Lung (tissue), 11 donors: ENCODE measurements at regions not wholly inside any gene's neighbourhood (a gene's known extent, or its start where the extent isn't known, plus 50 kb on each side); places are given as distances from the start of the nearest gene placed in this dataset.
"Not testable (repeated sequence)": the region's sequence is repeated elsewhere in the genome, so short reads cannot be mapped to it uniquely, and the experiment has no call there.

Experiments
- ATAC-seq: fragments of 200-7000 bp; cut with Tn5 transposase; one replicate; pipeline ENCODE4 v1.9.1; 2020; ENCODE audit warnings: moderate number of reproducible peaks; ENCODE audit not compliant: insufficient read depth, low FRiP score
- DNase-seq, 3 donors: peaks; one replicate each; pipeline ENCODE4 v3.0.0-alpha.2; 2013 to 2017
- H3K27ac ChIP-seq, 2 donors: one replicate each; pipeline ENCODE4 v1.5.1; 2013; ENCODE audit warnings: mild to moderate bottlenecking in 2 of 2, moderate library complexity in 2 of 2, control low read depth in 1 of 2, inconsistent platforms in 1 of 2, low read depth in 1 of 2, low read length in 1 of 2
- H3K27me3 ChIP-seq, 3 donors: one replicate each; pipeline ENCODE4 v1.5.1; 2013; ENCODE audit warnings: low read length in 2 of 3; ENCODE audit not compliant: control insufficient read depth in 3 of 3, insufficient read depth in 3 of 3
- H3K36me3 ChIP-seq, 4 donors: one replicate each; pipeline ENCODE4 v1.5.1; 2013; ENCODE audit warnings: low read length in 4 of 4, mild to moderate bottlenecking in 1 of 4, moderate library complexity in 1 of 4; ENCODE audit not compliant: control insufficient read depth in 4 of 4, insufficient read depth in 4 of 4
- H3K4me1 ChIP-seq, 5 donors: one replicate each; pipeline ENCODE4 v1.5.1; 2013; ENCODE audit warnings: low read length in 5 of 5, mild to moderate bottlenecking in 2 of 5, moderate library complexity in 1 of 5; ENCODE audit not compliant: control insufficient read depth in 5 of 5, insufficient read depth in 5 of 5
- H3K4me3 ChIP-seq: one replicate; pipeline ENCODE4 v1.5.1; 2013; ENCODE audit warnings: mild to moderate bottlenecking, control low read depth, moderate library complexity
- H3K9ac ChIP-seq, 2 donors: one replicate each; pipeline ENCODE4 v1.5.1; 2013; ENCODE audit warnings: low read length in 2 of 2, control low read depth in 1 of 2; ENCODE audit not compliant: insufficient read depth in 1 of 2
- H3K9me3 ChIP-seq, 4 donors: one replicate each; pipeline ENCODE4 v1.5.1; 2013; ENCODE audit warnings: low read length in 3 of 4, mild to moderate bottlenecking in 1 of 4, moderate library complexity in 1 of 4; ENCODE audit not compliant: control insufficient read depth in 4 of 4, insufficient read depth in 3 of 4
- CTCF ChIP-seq: IDR thresholded peaks from 2 replicates; pipeline ENCODE4 v1.5.1; 2012; ENCODE audit warnings: mild to moderate bottlenecking; ENCODE audit errors: control extremely low read depth, extremely low read depth
- WGBS, 2 donors: extraction: QIAGEN DNeasy Blood & Tissue Kit; methylation state at CpG; one replicate each; pipeline ENCODE4 v1.1.7; 2013; 5-methylcytosine and 5-hydroxymethylcytosine counted together
- donor health status: control.
- donor health status: control.
- donor health status: Bipolar disorder and iron deficiency.
- donor health status: healthy.
- donor health status: DM: yes; HTN: yes; CAD: no.

DNA sequence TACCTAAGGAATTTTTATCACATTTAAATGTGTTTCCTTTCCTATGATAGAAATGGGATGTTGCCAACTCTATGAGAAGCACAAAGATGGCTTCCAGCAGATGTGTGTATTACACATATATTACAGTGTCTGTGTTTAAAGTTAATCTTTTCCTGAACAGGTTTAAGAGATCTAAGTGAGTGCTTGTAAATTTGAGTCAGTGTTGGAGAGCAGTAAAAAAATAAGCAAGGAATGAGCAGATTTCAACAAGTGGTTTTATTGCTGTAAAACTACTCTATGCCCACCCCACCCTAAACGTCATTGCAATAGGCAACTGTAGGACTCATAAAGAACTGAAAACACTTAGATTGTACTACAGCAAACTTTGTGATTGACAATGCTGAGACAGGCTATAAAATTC is 248.7 kb downstream of the KLF5 start:
- ATAC-seq (no peak), DNase-seq (peak in 1 of 3 donors; percentile 16)
- H3K4me3 ChIP-seq, result no peak overlapping the region
- no peaks in the 10 kb centered on the region for H3K36me3 ChIP-seq
- no peak for TF ChIP-seq CTCF
- peaks cover 0 to 4% (median 0%) of the 10 kb centered on the region in 5 donors for H3K4me1 ChIP-seq
- H3K27me3 ChIP-seq, result no peaks in the 10 kb centered on the region
- WGBS, 2 donors, result 62 to 95% methylated on average over 1 of the region's 1 CpG
- no peak overlapping the region for H3K27ac ChIP-seq
- no peak overlapping the region for H3K9ac ChIP-seq
- peaks cover 0 to 3% (median 0%) of the 10 kb centered on the region in 4 donors for H3K9me3 ChIP-seq

DNA sequence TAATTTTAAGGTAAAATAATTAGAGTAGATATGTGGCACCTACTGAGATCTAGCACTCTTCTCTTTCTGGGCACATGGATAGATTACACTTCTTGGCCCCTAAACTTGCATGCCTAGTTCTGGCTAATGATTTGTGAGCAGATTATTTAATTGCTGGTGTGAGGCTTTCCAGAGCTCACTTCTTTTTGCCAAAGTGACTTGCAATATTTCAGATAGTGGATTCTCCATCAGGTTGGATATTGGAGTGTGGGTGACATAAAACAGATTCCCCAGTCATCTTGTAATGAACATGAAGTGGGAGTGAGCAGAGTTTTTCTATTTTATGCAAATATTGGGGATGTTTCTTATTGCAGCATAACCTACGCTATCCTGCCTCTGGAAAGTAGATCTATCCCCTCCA is 247.9 kb downstream of the KLF5 start:
- H3K27me3 ChIP-seq, result no peaks in the 10 kb centered on the region
- TF ChIP-seq CTCF, result no peak
- ATAC-seq, result no peak
- H3K4me1 ChIP-seq, result peaks cover 0 to 4% (median 0%) of the 10 kb centered on the region in 5 donors
- no peaks in the 10 kb centered on the region for H3K36me3 ChIP-seq
- peaks cover 0 to 3% (median 0%) of the 10 kb centered on the region in 4 donors for H3K9me3 ChIP-seq
- no peak overlapping the region for H3K4me3 ChIP-seq
- no peak overlapping the region for H3K27ac ChIP-seq
- DNase-seq, result no peak
- 92 to 93% methylated on average over 1 of the region's 1 CpG for WGBS, 2 donors
- H3K9ac ChIP-seq, result no peak overlapping the region

DNA sequence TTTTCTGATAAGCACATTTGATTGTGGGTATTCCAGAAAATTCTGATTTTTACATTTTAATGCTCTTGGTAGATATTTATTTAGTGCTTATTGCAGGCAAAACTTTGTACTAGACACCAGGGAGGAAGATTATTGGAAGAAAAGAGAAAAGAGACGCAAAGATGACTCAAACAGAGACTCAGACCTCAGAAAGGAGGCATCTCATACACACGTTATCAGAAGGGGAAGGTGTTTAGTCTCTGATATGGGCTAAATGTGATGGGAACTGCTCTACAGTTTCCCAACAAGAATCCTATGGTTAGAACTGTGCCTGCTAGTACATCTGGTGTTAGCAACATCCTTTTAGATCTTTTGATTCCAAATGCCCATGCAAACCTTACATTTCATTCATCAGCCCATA is 245.6 kb downstream of the KLF5 start:
- H3K4me3 ChIP-seq, result no peak overlapping the region
- H3K36me3 ChIP-seq, result no peaks in the 10 kb centered on the region
- 81 to 82% methylated on average over 2 of the region's 2 CpGs for WGBS, 2 donors
- no peaks in the 10 kb centered on the region for H3K9me3 ChIP-seq
- no peaks in the 10 kb centered on the region for H3K27me3 ChIP-seq
- TF ChIP-seq CTCF, result no peak
- H3K9ac ChIP-seq, result no peak overlapping the region
- peaks cover 0 to 4% (median 0%) of the 10 kb centered on the region in 5 donors for H3K4me1 ChIP-seq
- ATAC-seq, result no peak
- no peak for DNase-seq
- H3K27ac ChIP-seq, result no peak overlapping the region

- no peaks in the 10 kb centered on the region for H3K27me3 ChIP-seq
- 68 to 83% methylated on average over 6 of the region's 6 CpGs for WGBS, 2 donors
- TF ChIP-seq CTCF, result no peak
- ATAC-seq, result no peak
- H3K9me3 ChIP-seq, result no peaks in the 10 kb centered on the region
- H3K27ac ChIP-seq, result no peak overlapping the region
- DNase-seq, result no peak
- no peaks in the 10 kb centered on the region for H3K36me3 ChIP-seq
- peaks cover 0 to 4% (median 0%) of the 10 kb centered on the region in 5 donors for H3K4me1 ChIP-seq
- H3K4me3 ChIP-seq, result no peak overlapping the region
- H3K9ac ChIP-seq, result no peak overlapping the region
Measured at GRCh38 chr13:73303851-73304250, 245.0 kb downstream of the KLF5 start.

GRCh38 chr13:73301622-73302021 is 242.8 kb downstream of the KLF5 start:
- not testable (repeated sequence) for DNase-seq, ATAC-seq, H3K4me1 ChIP-seq, H3K9ac ChIP-seq, H3K36me3 ChIP-seq, H3K9me3 ChIP-seq, H3K27ac ChIP-seq, H3K27me3 ChIP-seq, H3K4me3 ChIP-seq
